Gastroesophageal sphincter (tissue), 4 donors: ENCODE measurements at regions not wholly inside any gene's neighbourhood (a gene's known extent, or its start where the extent isn't known, plus 50 kb on each side); places are given as distances from the start of the nearest gene placed in this dataset.

ENCODE experiments used
- ATAC-seq: fragments of 150-250 bp; one replicate; pipeline ENCODE4 v1.9.1; 2016; ENCODE audit warnings: mild to moderate bottlenecking, moderate library complexity
- H3K27ac ChIP-seq, 4 donors: fragments of 200-600 bp; sonication (generic) in 3 of 4; 1 replicate in 3 of 4; 2 replicates in 1 of 4; pipeline ENCODE4 v1.5.1; 2016 to 2019
- H3K27me3 ChIP-seq: fragments of 200-600 bp; sonication (generic); one replicate; pipeline ENCODE4 v1.5.1; 2019
- H3K36me3 ChIP-seq, 2 donors: fragments of 200-600 bp; sonication (generic); one replicate each; pipeline ENCODE4 v1.5.1; 2019; ENCODE audit warnings: control low read depth in 1 of 2
- H3K4me1 ChIP-seq, 3 donors: fragments of 200-600 bp; sonication (generic); 1 replicate in 2 of 3; 2 replicates in 1 of 3; pipeline ENCODE4 v1.5.1; 2016 to 2019; ENCODE audit warnings: control low read depth in 2 of 3
- H3K4me3 ChIP-seq, 2 donors: fragments of 200-600 bp; sonication (generic); one replicate each; pipeline ENCODE4 v1.5.1; 2019; ENCODE audit warnings: mild to moderate bottlenecking in 1 of 2, moderate library complexity in 1 of 2
- H3K9me3 ChIP-seq, 3 donors: fragments of 200-600 bp; sonication (generic); one replicate each; pipeline ENCODE4 v1.5.1; 2017 to 2019; ENCODE audit warnings: control low read depth in 2 of 3
- CTCF ChIP-seq, 4 experiments: fragments of 200-600 bp in 2 of 4; fragments of 450-650 bp in 2 of 4; sonication (generic) in 1 of 4; IDR thresholded peaks; one replicate each; pipeline ENCODE4 v1.5.1; 2017 to 2019; ENCODE audit warnings: antibody characterized with exemption in 4 of 4, mild to moderate bottlenecking in 2 of 4, moderate library complexity in 2 of 4
- EP300 ChIP-seq: sonication (generic); formaldehyde crosslinking; IDR thresholded peaks from one replicate; pipeline ENCODE4 v1.6.1; 2017; ENCODE audit warnings: antibody characterized with exemption, mild to moderate bottlenecking
- POLR2A ChIP-seq, 2 donors: fragments of 450-650 bp; IDR thresholded peaks; one replicate each; pipeline ENCODE4 v1.6.1; 2017; ENCODE audit warnings: antibody characterized with exemption in 2 of 2, mild to moderate bottlenecking in 2 of 2, moderate library complexity in 1 of 2
- POLR2AphosphoS5 ChIP-seq: sonication (generic); formaldehyde crosslinking; IDR thresholded peaks from one replicate; pipeline ENCODE4 v1.6.1; 2017; ENCODE audit warnings: antibody characterized with exemption
- WGBS, 2 donors: methylation state at CpG; one replicate each; pipeline ENCODE4 v1.1.5; 2018; ENCODE audit warnings: low coverage in 1 of 2; 5-methylcytosine and 5-hydroxymethylcytosine counted together

GRCh38 chr10:57817741-57818140 lies 450.0 kb downstream of the IPMK start:
- H3K27me3 ChIP-seq = no peaks in the 10 kb centered on the region
- H3K4me1 ChIP-seq = no peaks in the 10 kb centered on the region
- TF ChIP-seq CTCF (IDR thresholded peaks at IDR 0.05) (no peak), POLR2AphosphoS5 (no peak), EP300 (no peak), POLR2A (IDR thresholded peaks at IDR 0.05) (no peak)
- peak; percentile 16 for ATAC-seq
- H3K36me3 ChIP-seq = no peaks in the 10 kb centered on the region
- WGBS, 2 donors = 38 to 40% methylated on average over 1 of the region's 2 CpGs
- H3K4me3 ChIP-seq = no peak overlapping the region
- no peaks in the 10 kb centered on the region for H3K9me3 ChIP-seq
- H3K27ac ChIP-seq = no peak overlapping the region

DNA sequence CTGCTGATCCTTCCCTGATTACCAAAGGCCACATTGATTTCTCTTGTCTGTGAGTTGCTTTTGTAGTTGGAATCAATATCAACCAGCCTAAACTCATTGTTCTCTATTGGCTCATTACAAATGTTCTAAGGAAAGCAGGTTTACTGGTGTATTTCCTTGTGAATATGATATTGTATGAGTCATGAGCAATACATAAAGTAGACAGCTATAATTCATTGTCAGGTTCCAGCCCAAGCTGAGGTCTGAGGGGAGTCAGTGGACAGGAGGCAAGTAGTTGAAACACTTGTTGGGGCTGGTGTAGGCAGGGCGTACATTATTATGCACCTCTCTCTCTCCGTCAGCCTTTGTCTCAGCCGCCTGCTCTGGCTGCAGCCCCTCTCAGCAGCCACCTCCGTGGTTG lies 451.7 kb downstream of the IPMK start:
- Histone ChIP-seq H3K36me3 (no peaks in the 10 kb centered on the region), H3K27me3 (no peaks in the 10 kb centered on the region), H3K4me3 (no peak overlapping the region), H3K27ac (no peak overlapping the region), H3K9me3 (no peaks in the 10 kb centered on the region), H3K4me1 (no peaks in the 10 kb centered on the region)
- TF ChIP-seq POLR2A (IDR thresholded peaks at IDR 0.05) (no peak), POLR2AphosphoS5 (no peak), EP300 (no peak), CTCF (IDR thresholded peaks at IDR 0.05) (no peak)
- 17 to 100% methylated on average over 1 to 2 of the region's 4 CpGs for WGBS, 2 donors
- ATAC-seq = peak; percentile 8

- Histone ChIP-seq H3K36me3 (no peaks in the 10 kb centered on the region), H3K4me3 (no peak overlapping the region), H3K9me3 (peaks cover 0 to 10% (median 0%) of the 10 kb centered on the region in 3 donors), H3K27me3 (no peaks in the 10 kb centered on the region), H3K27ac (no peak overlapping the region), H3K4me1 (no peaks in the 10 kb centered on the region)
- 88 to 89% methylated on average over 1 of the region's 1 CpG for WGBS, 2 donors
- ATAC-seq = no peak
- TF ChIP-seq POLR2AphosphoS5 (no peak), EP300 (no peak), POLR2A (IDR thresholded peaks at IDR 0.05) (no peak), CTCF (IDR thresholded peaks at IDR 0.05) (no peak)
These were observed 457.7 kb downstream of the IPMK start for GRCh38 chr10:57809961-57810360.

DNA sequence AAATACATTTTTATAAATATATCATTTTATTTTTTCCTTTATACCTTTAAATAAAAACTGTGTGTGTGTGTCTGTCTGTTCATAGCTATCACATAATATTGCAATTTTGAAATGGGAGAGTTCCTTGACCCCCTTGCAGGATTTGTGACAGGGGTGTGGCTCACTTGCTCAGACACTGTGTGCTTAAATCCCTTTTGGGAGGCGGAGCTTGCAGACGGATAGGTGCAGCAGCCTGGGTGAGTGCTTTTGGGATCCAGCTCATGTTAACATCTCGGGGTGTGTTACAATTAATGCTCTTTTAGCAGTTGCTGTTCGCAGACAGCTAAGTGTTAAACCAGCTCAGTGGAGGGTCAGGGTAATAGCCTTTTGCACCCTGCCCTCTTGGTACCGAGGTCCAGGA lies 459.8 kb downstream of the IPMK start:
- TF ChIP-seq CTCF (IDR thresholded peaks at IDR 0.05) (no peak), POLR2AphosphoS5 (no peak), EP300 (no peak), POLR2A (IDR thresholded peaks at IDR 0.05) (no peak)
- Histone ChIP-seq H3K4me1 (no peaks in the 10 kb centered on the region), H3K9me3 (peaks cover 0 to 10% (median 0%) of the 10 kb centered on the region in 3 donors), H3K27me3 (no peaks in the 10 kb centered on the region), H3K36me3 (no peaks in the 10 kb centered on the region), H3K27ac (no peak overlapping the region), H3K4me3 (no peak overlapping the region)
- WGBS, 2 donors = 75% methylated on average over 4 of the region's 5 CpGs; no CpG with 5 or more reads in 1 of the 2 donors
- no peak for ATAC-seq

DNA sequence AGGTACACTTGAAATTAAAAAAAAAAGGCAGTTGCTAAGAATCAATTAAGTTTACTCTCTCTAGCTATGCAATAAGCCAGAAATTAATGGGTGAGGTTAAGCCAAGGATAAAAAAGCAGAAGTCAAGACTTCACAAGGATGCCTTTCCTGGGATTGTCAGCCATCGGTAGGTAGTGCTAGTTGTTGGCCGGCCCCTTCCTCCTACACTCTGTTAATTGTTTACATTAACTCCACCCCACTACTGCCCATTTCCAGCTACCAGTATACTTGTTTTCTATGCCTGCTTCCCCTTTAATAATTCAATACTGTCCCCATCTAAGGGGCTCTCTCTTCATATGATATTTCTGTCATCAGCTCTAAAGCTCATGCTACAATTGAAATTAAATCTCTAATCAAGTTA lies 461.0 kb downstream of the IPMK start:
- WGBS, 2 donors = 62 to 79% methylated on average over 2 of the region's 2 CpGs
- H3K36me3 ChIP-seq = no peaks in the 10 kb centered on the region
- H3K4me3 ChIP-seq = no peak overlapping the region
- no peak overlapping the region for H3K27ac ChIP-seq
- H3K27me3 ChIP-seq = no peaks in the 10 kb centered on the region
- ATAC-seq = no peak
- H3K4me1 ChIP-seq = no peaks in the 10 kb centered on the region
- no peak for TF ChIP-seq POLR2AphosphoS5
- TF ChIP-seq POLR2A (IDR thresholded peaks at IDR 0.05) = no peak
- no peak for TF ChIP-seq EP300
- no peak for TF ChIP-seq CTCF (IDR thresholded peaks at IDR 0.05)
- peaks cover 0 to 10% (median 0%) of the 10 kb centered on the region in 3 donors for H3K9me3 ChIP-seq
